H1 (cell line): ENCODE measurements at regions not wholly inside any gene's neighbourhood (a gene's known extent, or its start where the extent isn't known, plus 50 kb on each side); places are given as distances from the start of the nearest gene placed in this dataset.

Source experiments
- CTCF ChIA-PET: fragments of 300-600 bp; sonication (Branson Sonifier 250); formaldehyde crosslinking; loops from one replicate; lab custom pipeline; 2021; ENCODE audit not compliant: partially characterized antibody; lab: Charles Lee
- POLR2A ChIA-PET: fragments of 300-600 bp; sonication (Branson Sonifier 250); formaldehyde crosslinking; loops from one replicate; lab custom pipeline; 2021; ENCODE audit warnings: inconsistent platforms; ENCODE audit not compliant: partially characterized antibody; lab: Charles Lee
- DNase-seq, 2 experiments: peaks; one replicate each; pipeline versions ENCODE4 v3.0.0 to v3.0.0-alpha.2; 2010 to 2022; ENCODE audit warnings: low spot score in 2 of 2, low read depth in 1 of 2, mixed read lengths in 1 of 2
- FAIRE-seq: peaks from 2 replicates; lab custom pipeline; 2011; peaks lifted over from hg19 to GRCh38; lab: Jason Lieb, UNC
- H2AFZ ChIP-seq: 2 replicates; pipeline ENCODE4 v1.8.1; 2012; ENCODE audit warnings: low read length, inconsistent platforms
- H2AK5ac ChIP-seq: 2 replicates; pipeline ENCODE4 v1.6.1; 2013; ENCODE audit warnings: low read depth, low read length
- H2BK120ac ChIP-seq: replicated peaks from 2 replicates; pipeline ENCODE3; 2013; ENCODE audit warnings: low read depth, low read length, inconsistent platforms
- H2BK12ac ChIP-seq: 2 replicates; pipeline ENCODE4 v1.6.1; 2013; ENCODE audit warnings: low read depth, low read length
- H2BK15ac ChIP-seq: 2 replicates; pipeline ENCODE4 v1.6.1; 2013; ENCODE audit warnings: low read length
- H2BK20ac ChIP-seq: 2 replicates; pipeline ENCODE4 v1.6.1; 2013; ENCODE audit warnings: low read length
- H2BK5ac ChIP-seq: 2 replicates; pipeline ENCODE4 v1.6.1; 2013; ENCODE audit warnings: low read depth, low read length
- H3K14ac ChIP-seq: 2 replicates; pipeline ENCODE4 v1.6.1; 2013; ENCODE audit warnings: inconsistent platforms; ENCODE audit not compliant: insufficient read length
- H3K18ac ChIP-seq: 2 replicates; pipeline ENCODE4 v1.6.1; 2013; ENCODE audit warnings: low read length; ENCODE audit errors: extremely low read depth
- H3K23ac ChIP-seq: 2 replicates; pipeline ENCODE4 v1.6.1; 2013; ENCODE audit warnings: inconsistent platforms; ENCODE audit not compliant: insufficient read length
- H3K23me2 ChIP-seq: 2 replicates; pipeline ENCODE4 v1.6.1; 2013; ENCODE audit warnings: low read depth, low read length
- H3K27ac ChIP-seq: 2 replicates; pipeline ENCODE4 v1.6.1; 2011; ENCODE audit warnings: low read depth, low read length, inconsistent platforms
- H3K27me3 ChIP-seq, 4 experiments: replicated peaks in 1 of 4; 1 replicate in 1 of 4; 2 replicates in 3 of 4; pipeline versions ENCODE4 v1.6.1 to v1.8.1; 2011 to 2013; ENCODE audit warnings: low read length in 3 of 4, mild to moderate bottlenecking in 3 of 4, inconsistent platforms in 2 of 4, mixed read lengths in 2 of 4, moderate library complexity in 1 of 4; ENCODE audit not compliant: control insufficient read depth in 3 of 4, insufficient read depth in 3 of 4; ENCODE audit errors: extremely low read depth in 1 of 4
- H3K36me3 ChIP-seq, 4 experiments: 2 replicates each; pipeline versions ENCODE4 v1.6.1 to v1.8.1; 2011 to 2013; ENCODE audit warnings: mild to moderate bottlenecking in 4 of 4, low read length in 3 of 4, moderate library complexity in 2 of 4, control low read depth in 1 of 4, inconsistent platforms in 1 of 4; ENCODE audit not compliant: insufficient read depth in 4 of 4, control insufficient read depth in 2 of 4
- H3K4ac ChIP-seq: replicated peaks from 2 replicates; pipeline ENCODE3; 2013; ENCODE audit warnings: low read length, low read depth, mixed read lengths, inconsistent platforms; ENCODE audit not compliant: insufficient read length
- H3K4me1 ChIP-seq, 4 experiments: replicated peaks in 1 of 4; 1 replicate in 1 of 4; 2 replicates in 3 of 4; pipeline versions ENCODE4 v1.6.1 to v1.8.1; 2011 to 2013; ENCODE audit warnings: low read length in 3 of 4, inconsistent platforms in 2 of 4, mixed read lengths in 1 of 4; ENCODE audit not compliant: insufficient read depth in 4 of 4, control insufficient read depth in 3 of 4
- H3K4me2 ChIP-seq, 2 experiments: 2 replicates each; pipeline versions ENCODE4 v1.6.1 to v1.8.1; 2011 to 2013; ENCODE audit warnings: low read depth in 2 of 2, low read length in 2 of 2, control low read depth in 1 of 2, inconsistent platforms in 1 of 2, mild to moderate bottlenecking in 1 of 2; ENCODE audit not compliant: insufficient read depth in 1 of 2
- H3K4me3 ChIP-seq, 4 experiments: fragments of 200-600, 300-600 bp in 1 of 4; sonication (generic), shearing (Covaris generic), sonication (Bioruptor Twin) in 1 of 4; 2 replicates each; pipeline versions ENCODE4 v1.5.1 to v1.8.1; 2011 to 2016; ENCODE audit warnings: low read length in 4 of 4, low read depth in 3 of 4, control low read depth in 2 of 4, inconsistent platforms in 2 of 4, mild to moderate bottlenecking in 2 of 4, mixed read lengths in 1 of 4, moderate library complexity in 1 of 4; ENCODE audit not compliant: insufficient read depth in 2 of 4; ENCODE audit errors: extremely low read depth in 1 of 4
- H3K56ac ChIP-seq: replicated peaks from 2 replicates; pipeline ENCODE3; 2013; ENCODE audit warnings: low read depth, mild to moderate bottlenecking, mixed read lengths, low read length, inconsistent platforms; ENCODE audit not compliant: insufficient read length
- H3K79me1 ChIP-seq: 2 replicates; pipeline ENCODE4 v1.6.1; 2013; ENCODE audit warnings: low read depth, low read length, control low read depth
- H3K79me2 ChIP-seq, 2 experiments: 2 replicates each; pipeline versions ENCODE4 v1.6.1 to v1.8.1; 2012 to 2013; ENCODE audit warnings: low read length in 2 of 2, mild to moderate bottlenecking in 2 of 2, inconsistent platforms in 1 of 2; ENCODE audit not compliant: insufficient read depth in 2 of 2, control insufficient read depth in 1 of 2
- H3K9ac ChIP-seq, 4 experiments: replicated peaks in 1 of 4; 1 replicate in 1 of 4; 2 replicates in 3 of 4; pipeline versions ENCODE4 v1.6.1 to v1.8.1; 2011 to 2013; ENCODE audit warnings: low read depth in 3 of 4, low read length in 3 of 4, control low read depth in 2 of 4, mild to moderate bottlenecking in 2 of 4, moderate library complexity in 2 of 4, inconsistent platforms in 1 of 4; ENCODE audit errors: extremely low read depth in 1 of 4
- H3K9me3 ChIP-seq, 2 experiments: 2 replicates each; pipeline versions ENCODE4 v1.6.1 to v1.8.1; 2012 to 2013; ENCODE audit warnings: mild to moderate bottlenecking in 2 of 2, moderate library complexity in 2 of 2, control low read depth in 1 of 2, inconsistent platforms in 1 of 2, low read depth in 1 of 2, low read length in 1 of 2, mixed read lengths in 1 of 2; ENCODE audit not compliant: insufficient read depth in 2 of 2
- H4K20me1 ChIP-seq, 2 experiments: replicated peaks in 1 of 2; 2 replicates each; pipeline versions ENCODE3 to v1.8.1; 2011 to 2013; ENCODE audit warnings: inconsistent platforms in 2 of 2, low read length in 2 of 2, mild to moderate bottlenecking in 1 of 2; ENCODE audit not compliant: insufficient read depth in 2 of 2, control insufficient read depth in 1 of 2
- H4K5ac ChIP-seq: 2 replicates; pipeline ENCODE4 v1.6.1; 2013; ENCODE audit warnings: low read length, low read depth, mixed read lengths, inconsistent platforms; ENCODE audit not compliant: insufficient read length
- H4K8ac ChIP-seq: 2 replicates; pipeline ENCODE4 v1.8.0; 2013; ENCODE audit warnings: mild to moderate bottlenecking, moderate library complexity, low read length, inconsistent platforms; ENCODE audit not compliant: insufficient read depth; ENCODE audit errors: extremely low read depth
- H4K91ac ChIP-seq: replicated peaks from 2 replicates; pipeline ENCODE3; 2013; ENCODE audit warnings: low read length, mixed read lengths, inconsistent platforms; ENCODE audit not compliant: insufficient read length
- ASH2L ChIP-seq: fragments of 200-600, 300-600 bp; sonication (generic); IDR thresholded peaks from one replicate; pipeline ENCODE4 v1.7.1; 2017; ENCODE audit warnings: low read length
- CHD1 ChIP-seq: IDR thresholded peaks from 2 replicates; pipeline ENCODE4 v1.6.1; 2012; ENCODE audit warnings: low read depth, low read length, improper control_type of control experiment
- EP300 ChIP-seq, 2 experiments: IDR thresholded peaks; 1 replicate in 1 of 2; 2 replicates in 1 of 2; pipeline ENCODE4 v1.6.1; 2011 to 2012; ENCODE audit warnings: low read depth in 2 of 2, low read length in 2 of 2, mild to moderate bottlenecking in 2 of 2, borderline replicate concordance in 1 of 2, inconsistent platforms in 1 of 2, moderate library complexity in 1 of 2
- HDAC2 ChIP-seq, 2 experiments: fragments of 300-600 bp in 1 of 2; sonication (generic) in 1 of 2; IDR thresholded peaks; 2 replicates each; pipeline ENCODE4 v1.6.1; 2011 to 2012; ENCODE audit warnings: low read depth in 2 of 2, low read length in 2 of 2, mild to moderate bottlenecking in 2 of 2, moderate library complexity in 2 of 2, borderline replicate concordance in 1 of 2, inconsistent platforms in 1 of 2
- KDM1A ChIP-seq: fragments of 200-600, 300-600 bp; sonication (generic); IDR thresholded peaks from 2 replicates; pipeline ENCODE4 v1.7.1; 2016; ENCODE audit warnings: mild to moderate bottlenecking, low read length, borderline replicate concordance
- NANOG ChIP-seq: IDR thresholded peaks from 2 replicates; pipeline ENCODE4 v1.6.1; 2011; ENCODE audit warnings: low read length, low read depth, mild to moderate bottlenecking, inconsistent platforms; ENCODE audit not compliant: insufficient read depth, poor library complexity, severe bottlenecking
- NRF1 ChIP-seq: IDR thresholded peaks from 2 replicates; pipeline ENCODE4 v1.6.1; 2011; ENCODE audit warnings: mild to moderate bottlenecking, low read depth, low read length, improper control_type of control experiment
- RFX5 ChIP-seq: IDR thresholded peaks from 2 replicates; pipeline ENCODE4 v1.6.1; 2011; ENCODE audit warnings: low read depth, low read length, improper control_type of control experiment, borderline replicate concordance
- SP1 ChIP-seq: IDR thresholded peaks from 2 replicates; pipeline ENCODE4 v1.6.1; 2011; ENCODE audit warnings: low read depth, low read length
- SP2 ChIP-seq: IDR thresholded peaks from 2 replicates; pipeline ENCODE4 v1.6.1; 2012; ENCODE audit warnings: mild to moderate bottlenecking, low read length, inconsistent platforms
- SUZ12 ChIP-seq: fragments of 200-600 bp; sonication (generic); IDR thresholded peaks from 2 replicates; pipeline ENCODE4 v1.6.1; 2012; ENCODE audit warnings: mild to moderate bottlenecking, inconsistent platforms, low read length, moderate library complexity, mixed read lengths
- TBP ChIP-seq: IDR thresholded peaks from 2 replicates; pipeline ENCODE4 v1.6.1; 2011; ENCODE audit warnings: low read depth, low read length, improper control_type of control experiment
- YY1 ChIP-seq: IDR thresholded peaks from 2 replicates; pipeline ENCODE4 v1.6.1; 2011; ENCODE audit warnings: low read depth, mild to moderate bottlenecking, low read length
- WGBS, 2 experiments: shearing (Covaris generic) in 1 of 2; methylation state at CpG; one replicate each; pipeline versions ENCODE4 v1.1.6 to v1.1.7; 2013 to 2015; ENCODE audit warnings: low lambda C conversion rate in 2 of 2, mixed read lengths in 2 of 2, inconsistent platforms in 1 of 2, low coverage in 1 of 2, missing lambda C conversion rate in 1 of 2; ENCODE audit not compliant: insufficient replicate concordance in 2 of 2, insufficient coverage in 1 of 2, insufficient read length in 1 of 2; ENCODE audit errors: extremely low coverage in 1 of 2, missing lambda C conversion rate in 1 of 2; 5-methylcytosine and 5-hydroxymethylcytosine counted together

- Histone ChIP-seq H3K79me1 (no peaks in the 10 kb centered on the region), H3K4me1 (no peaks in the 10 kb centered on the region), H2BK12ac (no peak overlapping the region), H3K4me2 (no peak overlapping the region), H4K20me1 (no peaks in the 10 kb centered on the region), H3K9me3 (no peaks in the 10 kb centered on the region), H2BK20ac (no peak overlapping the region), H4K91ac (no peak overlapping the region), H3K4ac (no peak overlapping the region), H4K8ac (no peak overlapping the region), H2BK120ac (no peak overlapping the region), H3K27me3 (0 out of 7 replicates have a peak, but pooled peaks cover 0 to 4% (median 0%) of the 10 kb centered on the region in 4 experiments), H3K27ac (no peak overlapping the region), H3K14ac (no peak overlapping the region), H3K4me3 (no peak overlapping the region), H3K9ac (no peak overlapping the region), H3K79me2 (no peaks in the 10 kb centered on the region), H2AFZ (no peak overlapping the region), H3K23me2 (no peaks in the 10 kb centered on the region), H3K56ac (no peak overlapping the region), H3K23ac (no peak overlapping the region), H2BK15ac (no peak overlapping the region), H2BK5ac (no peak overlapping the region), H2AK5ac (no peak overlapping the region), H4K5ac (no peak overlapping the region), H3K18ac (no peak overlapping the region), H3K36me3 (no peaks in the 10 kb centered on the region)
- WGBS, 2 experiments: 94% methylated on average over 33 of the region's 38 CpGs; no CpG with 5 or more reads in 1 of the 2 experiments
- DNase-seq (no peak), FAIRE-seq (no peak)
- ChIA-PET POLR2A (no interaction called here), CTCF (interaction anchor here (1.1 to 1.8 kb wide), 2 partner anchors 80 to 275 kb away, joined by 5 to 7 read pairs; no protein-coding TSS in a partner anchor)
- TF ChIP-seq NANOG: no peak
- TF ChIP-seq RFX5: no peak
- no peak for TF ChIP-seq TBP
- no peak for TF ChIP-seq HDAC2 (IDR thresholded peaks at IDR 0.05; ENCODE audit: borderline replicate concordance in 1 of 2, low read depth in 2 of 2, low read length in 2 of 2)
- no peak for TF ChIP-seq SP1
- TF ChIP-seq SP2: no peak
- no peak for TF ChIP-seq EP300 (IDR thresholded peaks at IDR 0.05; ENCODE audit: borderline replicate concordance in 1 of 2, low read depth in 2 of 2, low read length in 2 of 2)
- no peak for TF ChIP-seq KDM1A
- TF ChIP-seq SUZ12: no peak
- no peak for TF ChIP-seq ASH2L
- TF ChIP-seq YY1: no peak
- no peak for TF ChIP-seq NRF1
- TF ChIP-seq CHD1: no peak
Observed at GRCh38 chr22:49023879-49024774, 803.5 kb downstream of the BRD1 start.
